Ascending aorta (tissue), 2 donors: ENCODE measurements at regions not wholly inside any gene's neighbourhood (a gene's known extent, or its start where the extent isn't known, plus 50 kb on each side); places are given as distances from the start of the nearest gene placed in this dataset.

Experiments
- DNase-seq, 2 donors: peaks; one replicate each; pipeline ENCODE4 v3.0.0-alpha.2; 2019; ENCODE audit warnings: low spot score in 2 of 2
- H3K27ac ChIP-seq, 2 donors: fragments of 200-600 bp; sonication (generic); one replicate each; pipeline ENCODE4 v1.5.1; 2016 to 2017; ENCODE audit warnings: mild to moderate bottlenecking in 1 of 2
- H3K27me3 ChIP-seq: fragments of 200-600 bp; sonication (generic); one replicate; pipeline ENCODE4 v1.5.1; 2017
- H3K36me3 ChIP-seq, 2 donors: fragments of 200-600 bp; sonication (generic); one replicate each; pipeline ENCODE4 v1.5.1; 2016
- H3K4me1 ChIP-seq, 2 donors: fragments of 200-600 bp; sonication (generic); one replicate each; pipeline ENCODE4 v1.5.1; 2016 to 2017; ENCODE audit warnings: mild to moderate bottlenecking in 1 of 2
- H3K4me3 ChIP-seq, 2 donors: fragments of 200-600 bp; sonication (generic); one replicate each; pipeline ENCODE4 v1.5.1; 2016 to 2017; ENCODE audit warnings: mild to moderate bottlenecking in 1 of 2
- H3K9me3 ChIP-seq, 2 donors: fragments of 200-600 bp; sonication (generic); one replicate each; pipeline ENCODE4 v1.5.1; 2016
- intact Hi-C: fragments of 100-400 bp; cut with DNase I; formaldehyde crosslinking; loops from one replicate; pipeline ENCODE4 v1.15.1; 2023
- TF ChIP-seq, protein P1 (sequence below), 3 experiments: fragments of 200-600 bp in 2 of 3; fragments of 450-650 bp in 1 of 3; sonication (generic) in 2 of 3; IDR thresholded peaks; one replicate each; pipeline ENCODE4 v1.5.1; 2016 to 2019; ENCODE audit warnings: antibody characterized with exemption in 3 of 3, mild to moderate bottlenecking in 1 of 3, moderate library complexity in 1 of 3

GRCh38 chr3:117297065-117297464, 587.5 kb downstream of the TUSC7 start:
- no peaks in the 10 kb centered on the region for H3K36me3 ChIP-seq
- no peak for DNase-seq
- H3K9me3 ChIP-seq = no peaks in the 10 kb centered on the region
- H3K4me1 ChIP-seq = no peaks in the 10 kb centered on the region
- H3K27me3 ChIP-seq = no peaks in the 10 kb centered on the region
- TF ChIP-seq, protein P1, sequence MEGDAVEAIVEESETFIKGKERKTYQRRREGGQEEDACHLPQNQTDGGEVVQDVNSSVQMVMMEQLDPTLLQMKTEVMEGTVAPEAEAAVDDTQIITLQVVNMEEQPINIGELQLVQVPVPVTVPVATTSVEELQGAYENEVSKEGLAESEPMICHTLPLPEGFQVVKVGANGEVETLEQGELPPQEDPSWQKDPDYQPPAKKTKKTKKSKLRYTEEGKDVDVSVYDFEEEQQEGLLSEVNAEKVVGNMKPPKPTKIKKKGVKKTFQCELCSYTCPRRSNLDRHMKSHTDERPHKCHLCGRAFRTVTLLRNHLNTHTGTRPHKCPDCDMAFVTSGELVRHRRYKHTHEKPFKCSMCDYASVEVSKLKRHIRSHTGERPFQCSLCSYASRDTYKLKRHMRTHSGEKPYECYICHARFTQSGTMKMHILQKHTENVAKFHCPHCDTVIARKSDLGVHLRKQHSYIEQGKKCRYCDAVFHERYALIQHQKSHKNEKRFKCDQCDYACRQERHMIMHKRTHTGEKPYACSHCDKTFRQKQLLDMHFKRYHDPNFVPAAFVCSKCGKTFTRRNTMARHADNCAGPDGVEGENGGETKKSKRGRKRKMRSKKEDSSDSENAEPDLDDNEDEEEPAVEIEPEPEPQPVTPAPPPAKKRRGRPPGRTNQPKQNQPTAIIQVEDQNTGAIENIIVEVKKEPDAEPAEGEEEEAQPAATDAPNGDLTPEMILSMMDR (IDR thresholded peaks at IDR 0.05) = no peak
- H3K27ac ChIP-seq = no peak overlapping the region
- intact Hi-C loops = no loop called here
- H3K4me3 ChIP-seq = no peak overlapping the region

- no peak for DNase-seq
- no peaks in the 10 kb centered on the region for H3K36me3 ChIP-seq
- H3K27me3 ChIP-seq = no peaks in the 10 kb centered on the region
- no peak overlapping the region for H3K4me3 ChIP-seq
- no peaks in the 10 kb centered on the region for H3K9me3 ChIP-seq
- TF ChIP-seq, protein P1 (IDR thresholded peaks at IDR 0.05) = no peak
- intact Hi-C loops = no loop called here
- H3K4me1 ChIP-seq = no peaks in the 10 kb centered on the region
- H3K27ac ChIP-seq = no peak overlapping the region
Observed at GRCh38 chr3:117297541-117297940, 588.0 kb downstream of the TUSC7 start.

DNA sequence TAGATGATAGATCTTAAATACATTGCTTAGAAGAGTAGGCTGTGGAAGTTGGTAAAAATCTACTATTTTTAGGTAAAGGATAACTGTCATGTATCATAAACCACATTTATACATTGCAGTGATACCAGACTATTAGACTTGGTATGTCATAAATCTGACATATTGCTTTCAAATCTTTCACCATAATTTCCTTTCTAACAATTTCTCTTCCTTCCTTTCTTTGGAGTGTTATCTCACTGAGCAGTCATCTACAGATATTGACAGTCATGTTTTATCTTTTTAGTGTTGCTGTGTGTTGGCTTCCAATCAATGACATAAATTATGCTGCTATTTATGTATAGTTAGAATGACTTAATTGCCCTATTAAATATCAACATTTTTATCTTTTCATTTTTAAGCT, 588.7 kb downstream of the TUSC7 start:
- Histone ChIP-seq H3K27me3 (no peaks in the 10 kb centered on the region), H3K27ac (no peak overlapping the region), H3K4me1 (no peaks in the 10 kb centered on the region), H3K4me3 (no peak overlapping the region), H3K9me3 (no peaks in the 10 kb centered on the region), H3K36me3 (no peaks in the 10 kb centered on the region)
- no peak for DNase-seq
- TF ChIP-seq, protein P1 (IDR thresholded peaks at IDR 0.05) = no peak
- intact Hi-C loops = no loop called here

DNA sequence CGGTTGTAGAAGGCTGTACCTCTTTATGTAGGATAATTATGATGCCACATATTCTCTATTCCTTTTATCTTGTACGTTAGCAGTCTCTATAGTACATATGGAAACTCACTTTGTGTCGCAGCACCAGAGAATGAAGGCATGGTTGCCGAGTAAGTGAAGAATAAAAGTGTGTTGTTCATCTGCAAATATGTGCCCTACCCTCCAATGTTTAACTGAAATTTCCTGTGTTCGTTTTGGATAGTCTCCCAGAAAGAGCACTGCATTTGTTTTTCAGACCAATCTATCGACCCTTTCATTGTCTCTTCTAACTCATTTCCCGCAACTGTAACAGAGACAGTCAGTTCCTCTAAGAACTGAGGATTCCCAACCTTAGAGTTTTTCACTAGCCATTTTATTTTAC, 592.8 kb downstream of the TUSC7 start:
- H3K27me3 ChIP-seq = no peaks in the 10 kb centered on the region
- H3K36me3 ChIP-seq = no peaks in the 10 kb centered on the region
- DNase-seq = no peak
- intact Hi-C loops = no loop called here
- H3K4me1 ChIP-seq = no peaks in the 10 kb centered on the region
- H3K4me3 ChIP-seq = no peak overlapping the region
- TF ChIP-seq, protein P1 (IDR thresholded peaks at IDR 0.05) = no peak
- no peak overlapping the region for H3K27ac ChIP-seq
- H3K9me3 ChIP-seq = no peaks in the 10 kb centered on the region

GRCh38 chr3:117303443-117303842, 593.9 kb downstream of the TUSC7 start:
- H3K27me3 ChIP-seq = no peaks in the 10 kb centered on the region
- intact Hi-C loops = no loop called here
- H3K36me3 ChIP-seq = no peaks in the 10 kb centered on the region
- TF ChIP-seq, protein P1 (IDR thresholded peaks at IDR 0.05) = no peak
- H3K9me3 ChIP-seq = no peaks in the 10 kb centered on the region
- DNase-seq = no peak
- H3K27ac ChIP-seq = no peak overlapping the region
- no peaks in the 10 kb centered on the region for H3K4me1 ChIP-seq
- H3K4me3 ChIP-seq = no peak overlapping the region

DNA sequence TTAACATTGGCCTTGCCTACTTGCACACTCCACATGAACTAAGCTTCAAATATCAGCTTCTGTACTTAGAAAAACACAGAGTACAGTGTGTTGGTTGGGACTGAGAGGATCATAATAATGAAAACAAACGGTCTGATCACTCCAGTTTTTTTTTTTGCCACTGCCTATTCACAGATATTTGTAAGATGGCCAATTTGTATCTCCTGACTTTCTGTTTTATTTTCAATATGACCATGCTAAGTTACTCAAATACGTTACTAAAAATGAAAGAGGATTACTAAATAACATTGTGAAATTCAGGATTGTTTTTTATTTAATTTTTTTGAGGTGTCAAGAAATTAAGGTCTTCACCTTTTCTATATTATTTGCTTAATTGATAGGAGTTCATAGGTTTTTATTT, 595.1 kb downstream of the TUSC7 start:
- intact Hi-C loops = no loop called here
- no peak overlapping the region for H3K4me3 ChIP-seq
- no peaks in the 10 kb centered on the region for H3K36me3 ChIP-seq
- H3K9me3 ChIP-seq = no peaks in the 10 kb centered on the region
- TF ChIP-seq, protein P1 (IDR thresholded peaks at IDR 0.05) = no peak
- no peak overlapping the region for H3K27ac ChIP-seq
- no peaks in the 10 kb centered on the region for H3K4me1 ChIP-seq
- no peak for DNase-seq
- no peaks in the 10 kb centered on the region for H3K27me3 ChIP-seq
